Stimulated activated CD4-positive, alpha-beta T cell treated with anti-CD3 and anti-CD28 coated beads, Interleukin-15, amount 100 ng/mL, for 48 hours (primary cell): ENCODE measurements at regions not wholly inside any gene's neighbourhood (a gene's known extent, or its start where the extent isn't known, plus 50 kb on each side); places are given as distances from the start of the nearest gene placed in this dataset.
"Not testable (repeated sequence)": the region's sequence is repeated elsewhere in the genome, so short reads cannot be mapped to it uniquely, and the experiment has no call there.

Experiments
- DNase-seq, 2 donors: peaks; one replicate each; pipeline ENCODE4 v3.0.0-alpha.2; 2020; ENCODE audit warnings: low read depth in 2 of 2

GRCh38 chr4:138113819-138114400 lies 128.2 kb downstream of the SLC7A11 start:
- DNase-seq, result no peak

- not testable (repeated sequence) for DNase-seq
Measured at GRCh38 chr4:138112890-138113289, 129.3 kb downstream of the SLC7A11 start.

- no peak for DNase-seq
Measured at GRCh38 chr4:138112389-138112788, 129.8 kb downstream of the SLC7A11 start.

GRCh38 chr4:138111462-138112000 lies 130.6 kb downstream of the SLC7A11 start:
- no peak for DNase-seq

- DNase-seq, result no peak
Measured at GRCh38 chr4:138110815-138111214, 131.3 kb downstream of the SLC7A11 start.

GRCh38 chr4:138107023-138107422 lies 135.1 kb downstream of the SLC7A11 start:
- no peak for DNase-seq

GRCh38 chr4:138105331-138105730 lies 136.8 kb downstream of the SLC7A11 start:
- no peak for DNase-seq

- DNase-seq, result no peak
Measured at GRCh38 chr4:138104284-138104680, 137.9 kb downstream of the SLC7A11 start.

GRCh38 chr4:138103597-138104283 lies 138.4 kb downstream of the SLC7A11 start:
- DNase-seq, result no peak

GRCh38 chr4:138099385-138099784 lies 142.8 kb downstream of the SLC7A11 start:
- DNase-seq, result no peak

GRCh38 chr4:138097912-138098600 lies 144.1 kb downstream of the SLC7A11 start:
- no peak for DNase-seq

- DNase-seq, result no peak
Measured at GRCh38 chr4:138096384-138097062, 145.6 kb downstream of the SLC7A11 start.

GRCh38 chr4:138095378-138095777 lies 146.8 kb downstream of the SLC7A11 start:
- no peak for DNase-seq

GRCh38 chr4:138092060-138092459 lies 150.1 kb downstream of the SLC7A11 start:
- no peak for DNase-seq

- DNase-seq, result no peak
Measured at GRCh38 chr4:138090918-138091676, 151.1 kb downstream of the SLC7A11 start.

GRCh38 chr4:138090150-138090917 lies 151.8 kb downstream of the SLC7A11 start:
- DNase-seq, result peak in 1 of 2 donors; percentile 11

GRCh38 chr4:138088449-138089208 lies 153.5 kb downstream of the SLC7A11 start:
- no peak for DNase-seq

GRCh38 chr4:138087066-138087719 lies 155.0 kb downstream of the SLC7A11 start:
- DNase-seq, result no peak

GRCh38 chr4:138086611-138087041 lies 155.5 kb downstream of the SLC7A11 start:
- DNase-seq, result no peak
